Loucy (cell line): ENCODE measurements at regions not wholly inside any gene's neighbourhood (a gene's known extent, or its start where the extent isn't known, plus 50 kb on each side); places are given as distances from the start of the nearest gene placed in this dataset.

Experiments used
- CTCF ChIP-seq: fragments of 200-600 bp; sonication (generic); conservative IDR thresholded peaks from 2 replicates; pipeline ENCODE4 v1.5.1; 2014; ENCODE audit warnings: mild to moderate bottlenecking, antibody characterized with exemption, low read length
- EZH2phosphoT487 ChIP-seq: fragments of 200-600 bp; IDR thresholded peaks from 2 replicates; pipeline ENCODE4 v1.6.1; 2018; ENCODE audit warnings: antibody characterized with exemption, mild to moderate bottlenecking, moderate library complexity, borderline replicate concordance

GRCh38 chr3:70853161-70853944, 540.9 kb upstream of the MDFIC2 start:
- TF ChIP-seq CTCF (no peak), EZH2phosphoT487 (no peak)
